ENCODE measurements at regions not wholly inside any gene's neighbourhood (a gene's known extent, or its start where the extent isn't known, plus 50 kb on each side); places are given as distances from the start of the nearest gene placed in this dataset.

GRCh38 chr10:8502573-8502972 is 448.1 kb downstream of the GATA3 start:
- DNase-seq, result no peak

GRCh38 chr10:8504499-8504898 is 450.0 kb downstream of the GATA3 start:
- no peak for DNase-seq

GRCh38 chr10:8507156-8507555 is 452.7 kb downstream of the GATA3 start:
- DNase-seq, result no peak

- no peak for DNase-seq
Observed at GRCh38 chr10:8508882-8509281, 454.4 kb downstream of the GATA3 start.

- DNase-seq, result no peak
Observed at GRCh38 chr10:8510471-8510870, 456.0 kb downstream of the GATA3 start.

- DNase-seq, result no peak
Observed at GRCh38 chr10:8511026-8511425, 456.5 kb downstream of the GATA3 start.

GRCh38 chr10:8513155-8514147 is 459.0 kb downstream of the GATA3 start:
- no peak for DNase-seq

- DNase-seq, result no peak
Observed at GRCh38 chr10:8520382-8520781, 465.9 kb downstream of the GATA3 start.

GRCh38 chr10:8527773-8528172 is 473.3 kb downstream of the GATA3 start:
- DNase-seq, result no peak

GRCh38 chr10:8531116-8531515 is 476.6 kb downstream of the GATA3 start:
- DNase-seq, result no peak

GRCh38 chr10:8532647-8533046 is 478.2 kb downstream of the GATA3 start:
- no peak for DNase-seq

- DNase-seq, result no peak
Observed at GRCh38 chr10:8533462-8533861, 479.0 kb downstream of the GATA3 start.

- no peak for DNase-seq
Observed at GRCh38 chr10:8534096-8534495, 479.6 kb downstream of the GATA3 start.

- DNase-seq, result no peak
Observed at GRCh38 chr10:8534891-8535290, 480.4 kb downstream of the GATA3 start.

- DNase-seq, result no peak
Observed at GRCh38 chr10:8539056-8539455, 484.6 kb downstream of the GATA3 start.

GRCh38 chr10:8543361-8544056 is 489.0 kb downstream of the GATA3 start:
- DNase-seq, result no peak

- DNase-seq, result no peak
Observed at GRCh38 chr10:8544057-8544380, 489.5 kb downstream of the GATA3 start.

- DNase-seq, result no peak
Observed at GRCh38 chr10:8544500-8544899, 490.0 kb downstream of the GATA3 start.

GRCh38 chr10:8554574-8554973 is 500.1 kb downstream of the GATA3 start:
- DNase-seq, result no peak

- no peak for DNase-seq
Observed at GRCh38 chr10:8556321-8556720, 501.8 kb downstream of the GATA3 start.

- DNase-seq, result no peak
Observed at GRCh38 chr10:8563478-8563877, 509.0 kb downstream of the GATA3 start.

- DNase-seq, result no peak
Observed at GRCh38 chr10:8566737-8567136, 512.2 kb downstream of the GATA3 start.

GRCh38 chr10:8568401-8568800 is 513.9 kb downstream of the GATA3 start:
- no peak for DNase-seq

- DNase-seq, result no peak
Observed at GRCh38 chr10:8575620-8576019, 521.1 kb downstream of the GATA3 start.

Data from COR-L47 (cell line).